KOPT-K1 (cell line): ENCODE measurements at regions not wholly inside any gene's neighbourhood (a gene's known extent, or its start where the extent isn't known, plus 50 kb on each side); places are given as distances from the start of the nearest gene placed in this dataset.
"Not testable (repeated sequence)": the region's sequence is repeated elsewhere in the genome, so short reads cannot be mapped to it uniquely, and the experiment has no call there.

Experiments used
- H3K27ac ChIP-seq: fragments of 200-600 bp; sonication (generic); 2 replicates; pipeline ENCODE4 v1.5.1; 2016; ENCODE audit warnings: antibody characterized with exemption, mild to moderate bottlenecking, low read depth, low read length; ENCODE audit not compliant: poor library complexity, severe bottlenecking
- H3K36me3 ChIP-seq: fragments of 200-600 bp; sonication (generic); 2 replicates; pipeline ENCODE4 v1.5.1; 2017; ENCODE audit warnings: antibody characterized with exemption, mild to moderate bottlenecking, low read length, moderate library complexity; ENCODE audit not compliant: insufficient read depth
- H3K9me3 ChIP-seq: fragments of 200-600 bp; sonication (generic); 2 replicates; pipeline ENCODE4 v1.5.1; 2017; ENCODE audit warnings: antibody characterized with exemption, low read length, mild to moderate bottlenecking; ENCODE audit not compliant: insufficient read depth, poor library complexity, severe bottlenecking

- Histone ChIP-seq H3K9me3 (no peaks in the 10 kb centered on the region), H3K36me3 (no peaks in the 10 kb centered on the region), H3K27ac (no peak overlapping the region)
Observed at GRCh38 chr4:38400946-38401345, 263.1 kb upstream of the KLF3 start.

- Histone ChIP-seq H3K9me3 (no peaks in the 10 kb centered on the region), H3K27ac (no peak overlapping the region), H3K36me3 (no peaks in the 10 kb centered on the region)
Observed at GRCh38 chr4:38406243-38406642, 257.8 kb upstream of the KLF3 start.

GRCh38 chr4:38409852-38410251, 254.1 kb upstream of the KLF3 start:
- H3K27ac ChIP-seq = no peak overlapping the region
- H3K36me3 ChIP-seq = no peaks in the 10 kb centered on the region
- no peaks in the 10 kb centered on the region for H3K9me3 ChIP-seq

GRCh38 chr4:38411092-38411491, 252.9 kb upstream of the KLF3 start:
- H3K9me3 ChIP-seq = no peaks in the 10 kb centered on the region
- H3K36me3 ChIP-seq = no peaks in the 10 kb centered on the region
- H3K27ac ChIP-seq = no peak overlapping the region

- Histone ChIP-seq H3K27ac (no peak overlapping the region), H3K9me3 (no peaks in the 10 kb centered on the region), H3K36me3 (no peaks in the 10 kb centered on the region)
Observed at GRCh38 chr4:38411981-38412536, 251.9 kb upstream of the KLF3 start.

- Histone ChIP-seq H3K9me3 (no peaks in the 10 kb centered on the region), H3K27ac (no peak overlapping the region), H3K36me3 (no peaks in the 10 kb centered on the region)
Observed at GRCh38 chr4:38413524-38414341, 250.3 kb upstream of the KLF3 start.

GRCh38 chr4:38414410-38414809, 249.6 kb upstream of the KLF3 start:
- H3K36me3 ChIP-seq = no peaks in the 10 kb centered on the region
- no peak overlapping the region for H3K27ac ChIP-seq
- H3K9me3 ChIP-seq = no peaks in the 10 kb centered on the region

GRCh38 chr4:38415682-38416081, 248.3 kb upstream of the KLF3 start:
- no peaks in the 10 kb centered on the region for H3K36me3 ChIP-seq

GRCh38 chr4:38416450-38417014, 247.5 kb upstream of the KLF3 start:
- H3K36me3 ChIP-seq = no peaks in the 10 kb centered on the region
- H3K9me3 ChIP-seq = no peaks in the 10 kb centered on the region

More at GRCh38 chr4:38415682-38416081, 248.3 kb upstream of the KLF3 start:
- H3K27ac ChIP-seq = no peak overlapping the region
- no peaks in the 10 kb centered on the region for H3K9me3 ChIP-seq

GRCh38 chr4:38420254-38420653, 243.7 kb upstream of the KLF3 start:
- H3K9me3 ChIP-seq, H3K27ac ChIP-seq, H3K36me3 ChIP-seq: not testable (repeated sequence)

More at GRCh38 chr4:38416450-38417014, 247.5 kb upstream of the KLF3 start:
- H3K27ac ChIP-seq = no peak overlapping the region

- Histone ChIP-seq H3K36me3 (no peaks in the 10 kb centered on the region), H3K9me3 (no peaks in the 10 kb centered on the region), H3K27ac (no peak overlapping the region)
Observed at GRCh38 chr4:38422850-38423249, 241.1 kb upstream of the KLF3 start.

- no peaks in the 10 kb centered on the region for H3K9me3 ChIP-seq
- H3K27ac ChIP-seq = no peak overlapping the region
- no peaks in the 10 kb centered on the region for H3K36me3 ChIP-seq
Observed at GRCh38 chr4:38424151-38424871, 239.7 kb upstream of the KLF3 start.

- H3K36me3 ChIP-seq = no peaks in the 10 kb centered on the region
- no peak overlapping the region for H3K27ac ChIP-seq
Observed at GRCh38 chr4:38426532-38426931, 237.5 kb upstream of the KLF3 start.

GRCh38 chr4:38430841-38431240, 233.2 kb upstream of the KLF3 start:
- Histone ChIP-seq H3K36me3 (no peaks in the 10 kb centered on the region), H3K27ac (no peak overlapping the region), H3K9me3 (no peaks in the 10 kb centered on the region)

More at GRCh38 chr4:38426532-38426931, 237.5 kb upstream of the KLF3 start:
- no peaks in the 10 kb centered on the region for H3K9me3 ChIP-seq

- H3K9me3 ChIP-seq = peaks cover 7% of the 10 kb centered on the region
- no peak overlapping the region for H3K27ac ChIP-seq
- H3K36me3 ChIP-seq = no peaks in the 10 kb centered on the region
Observed at GRCh38 chr4:38442073-38442788, 221.8 kb upstream of the KLF3 start.
